ENCODE measurements at regions not wholly inside any gene's neighbourhood (a gene's known extent, or its start where the extent isn't known, plus 50 kb on each side); places are given as distances from the start of the nearest gene placed in this dataset.

DNA sequence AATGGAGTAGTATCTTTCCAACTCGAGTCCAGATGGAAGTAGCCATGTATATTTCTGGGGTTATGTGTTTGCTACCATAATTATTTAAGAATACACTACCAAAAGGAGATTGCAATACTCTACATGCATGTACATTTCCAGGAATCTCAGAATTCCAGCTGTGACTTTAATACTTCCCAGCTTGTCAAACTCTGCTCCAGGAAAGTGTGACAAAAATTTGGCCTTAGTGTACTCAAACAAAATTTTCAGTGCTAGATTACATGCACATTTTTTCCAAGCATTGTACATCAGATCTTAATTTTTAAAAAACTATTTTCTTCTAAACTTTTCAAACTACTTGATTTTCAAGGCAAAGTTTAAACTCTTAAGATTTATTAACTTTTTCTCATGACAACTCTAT lies 1791.6 kb downstream of the SUCLG1 start:
- ChIA-PET POLR2A (no interaction called here), CTCF (no interaction called here)
- ATAC-seq: no peak
- Mint-ChIP-seq H3K36me3 (ENCODE audit: low read depth) (no peaks in the 10 kb centered on the region), H3K27me3 (no peaks in the 10 kb centered on the region), H3K4me1 (ENCODE audit: low read depth) (no peaks in the 10 kb centered on the region), H3K9me3 (peaks cover 5% of the 10 kb centered on the region), H3K27ac (no peak overlapping the region), H3K4me3 (no peak overlapping the region)
- TF ChIP-seq, protein P1, sequence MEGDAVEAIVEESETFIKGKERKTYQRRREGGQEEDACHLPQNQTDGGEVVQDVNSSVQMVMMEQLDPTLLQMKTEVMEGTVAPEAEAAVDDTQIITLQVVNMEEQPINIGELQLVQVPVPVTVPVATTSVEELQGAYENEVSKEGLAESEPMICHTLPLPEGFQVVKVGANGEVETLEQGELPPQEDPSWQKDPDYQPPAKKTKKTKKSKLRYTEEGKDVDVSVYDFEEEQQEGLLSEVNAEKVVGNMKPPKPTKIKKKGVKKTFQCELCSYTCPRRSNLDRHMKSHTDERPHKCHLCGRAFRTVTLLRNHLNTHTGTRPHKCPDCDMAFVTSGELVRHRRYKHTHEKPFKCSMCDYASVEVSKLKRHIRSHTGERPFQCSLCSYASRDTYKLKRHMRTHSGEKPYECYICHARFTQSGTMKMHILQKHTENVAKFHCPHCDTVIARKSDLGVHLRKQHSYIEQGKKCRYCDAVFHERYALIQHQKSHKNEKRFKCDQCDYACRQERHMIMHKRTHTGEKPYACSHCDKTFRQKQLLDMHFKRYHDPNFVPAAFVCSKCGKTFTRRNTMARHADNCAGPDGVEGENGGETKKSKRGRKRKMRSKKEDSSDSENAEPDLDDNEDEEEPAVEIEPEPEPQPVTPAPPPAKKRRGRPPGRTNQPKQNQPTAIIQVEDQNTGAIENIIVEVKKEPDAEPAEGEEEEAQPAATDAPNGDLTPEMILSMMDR (IDR thresholded peaks at IDR 0.05): no peak
- DNase-seq: no peak
- intact Hi-C loops (cut with micrococcal nuclease): no loop called here

DNA sequence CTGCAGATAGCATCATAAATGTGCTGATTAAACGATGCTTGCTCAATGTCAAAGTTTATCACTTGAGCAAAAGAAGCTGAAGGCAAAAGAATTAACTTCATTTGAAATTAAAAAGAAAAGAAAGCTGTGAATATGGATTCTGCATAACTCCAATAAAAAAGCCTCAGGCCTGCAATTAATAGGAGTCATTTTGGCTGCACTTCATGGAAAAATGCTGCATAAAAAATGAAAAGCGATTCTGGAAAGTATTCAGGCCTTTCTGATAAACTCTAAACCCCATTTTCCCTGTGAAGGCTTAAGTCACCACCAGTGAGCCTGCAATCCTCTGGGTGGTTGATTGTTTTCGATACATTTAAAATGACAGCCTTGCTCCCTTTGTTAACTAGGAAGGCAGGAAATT lies 1793.4 kb downstream of the SUCLG1 start:
- CTCF ChIA-PET: no interaction called here
- intact Hi-C loops (cut with micrococcal nuclease): no loop called here

DNA sequence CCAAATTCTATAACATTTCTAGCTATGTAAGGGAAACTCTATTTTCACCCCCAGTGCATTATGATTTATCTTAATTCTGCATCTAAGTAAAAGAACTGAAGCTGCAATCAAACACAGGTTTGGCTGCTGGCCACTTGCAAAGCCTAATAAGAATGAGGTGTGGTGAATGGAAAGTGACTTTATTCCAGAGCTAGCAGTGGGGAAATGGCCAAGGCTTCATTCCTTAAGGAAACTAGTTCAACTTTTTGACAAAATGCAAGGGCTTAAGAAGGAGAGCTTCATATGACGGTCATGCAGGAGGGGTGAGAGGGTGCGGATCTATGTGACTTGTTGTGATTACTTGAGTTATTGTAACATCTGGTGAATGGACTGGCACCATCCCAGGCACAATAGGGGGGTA lies 1802.0 kb downstream of the SUCLG1 start:
- H3K27ac Mint-ChIP-seq: no peak overlapping the region
- TF ChIP-seq, protein P1 (IDR thresholded peaks at IDR 0.05): no peak
- no peaks in the 10 kb centered on the region for H3K27me3 Mint-ChIP-seq
- H3K9me3 Mint-ChIP-seq: peaks cover 6% of the 10 kb centered on the region
- DNase-seq: no peak
- no peak overlapping the region for H3K4me3 Mint-ChIP-seq
- intact Hi-C loops (cut with micrococcal nuclease): no loop called here
- H3K36me3 Mint-ChIP-seq (ENCODE audit: low read depth): no peaks in the 10 kb centered on the region
- CTCF ChIA-PET: no interaction called here
- no peak for ATAC-seq
- H3K4me1 Mint-ChIP-seq (ENCODE audit: low read depth): no peaks in the 10 kb centered on the region
- POLR2A ChIA-PET: no interaction called here

More for the DNA sequence above, 1793.4 kb downstream of the SUCLG1 start:
- H3K27ac Mint-ChIP-seq: no peak overlapping the region
- DNase-seq (no peak), ATAC-seq (no peak)
- H3K4me1 Mint-ChIP-seq (ENCODE audit: low read depth): no peaks in the 10 kb centered on the region
- no peak overlapping the region for H3K4me3 Mint-ChIP-seq
- TF ChIP-seq, protein P1 (IDR thresholded peaks at IDR 0.05): no peak
- POLR2A ChIA-PET: no interaction called here
- no peaks in the 10 kb centered on the region for H3K27me3 Mint-ChIP-seq
- no peaks in the 10 kb centered on the region for H3K36me3 Mint-ChIP-seq (ENCODE audit: low read depth)
- H3K9me3 Mint-ChIP-seq: peaks cover 5% of the 10 kb centered on the region

DNA sequence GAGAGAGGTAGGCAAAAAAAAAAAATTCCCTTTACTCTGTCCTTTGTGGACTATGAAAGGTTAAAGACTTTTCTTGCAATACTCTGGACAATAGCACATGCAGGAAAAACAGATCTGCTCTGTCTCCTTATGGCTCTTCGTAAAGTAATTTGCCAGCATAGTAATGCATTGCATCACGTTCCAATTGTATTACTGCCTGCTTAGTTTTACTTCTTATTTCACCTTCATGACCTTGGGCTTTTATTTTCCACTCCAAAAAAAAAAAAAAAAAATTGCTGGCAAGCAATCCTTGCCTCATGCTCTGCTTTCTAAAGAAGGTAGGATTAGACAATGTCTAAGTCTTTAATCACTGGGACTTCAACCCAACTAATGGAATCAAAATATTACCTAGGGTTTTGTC lies 1802.7 kb downstream of the SUCLG1 start:
- DNase-seq: no peak
- H3K4me1 Mint-ChIP-seq (ENCODE audit: low read depth): no peaks in the 10 kb centered on the region
- intact Hi-C loops (cut with micrococcal nuclease): no loop called here
- no peaks in the 10 kb centered on the region for H3K36me3 Mint-ChIP-seq (ENCODE audit: low read depth)
- H3K27ac Mint-ChIP-seq: no peak overlapping the region
- H3K9me3 Mint-ChIP-seq: peaks cover 6% of the 10 kb centered on the region
- H3K4me3 Mint-ChIP-seq: no peak overlapping the region
- TF ChIP-seq, protein P1 (IDR thresholded peaks at IDR 0.05): no peak
- ChIA-PET CTCF (no interaction called here), POLR2A (no interaction called here)
- ATAC-seq: no peak
- H3K27me3 Mint-ChIP-seq: no peaks in the 10 kb centered on the region

DNA sequence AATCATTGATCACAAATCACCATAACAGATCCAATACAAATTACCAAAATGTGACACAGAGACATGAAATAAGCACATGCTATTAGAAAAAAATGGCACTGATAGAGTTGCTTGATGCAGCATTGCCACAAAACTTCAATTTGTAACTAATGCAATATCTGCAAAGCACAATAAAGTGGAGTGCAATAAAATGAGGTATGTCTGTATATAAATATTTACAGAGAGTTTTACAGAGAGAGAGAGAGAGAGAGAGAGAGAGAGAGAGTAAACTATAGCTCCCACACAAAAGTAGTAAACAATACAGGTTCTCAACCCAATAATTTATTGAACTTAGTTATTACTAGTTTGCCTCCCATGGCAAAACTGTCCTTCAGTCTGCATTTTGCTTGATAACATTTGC lies 1807.0 kb downstream of the SUCLG1 start:
- Mint-ChIP-seq H3K27ac (no peak overlapping the region), H3K4me1 (ENCODE audit: low read depth) (no peaks in the 10 kb centered on the region), H3K36me3 (ENCODE audit: low read depth) (no peaks in the 10 kb centered on the region), H3K4me3 (no peak overlapping the region), H3K27me3 (no peaks in the 10 kb centered on the region), H3K9me3 (peaks cover 14% of the 10 kb centered on the region)
- TF ChIP-seq, protein P1 (IDR thresholded peaks at IDR 0.05): no peak
- DNase-seq: no peak
- POLR2A ChIA-PET: no interaction called here
- ATAC-seq: no peak
- CTCF ChIA-PET: no interaction called here
- intact Hi-C loops (cut with micrococcal nuclease): no loop called here

All from activated CD8-positive, alpha-beta T cell treated with anti-CD3 and anti-CD28 coated beads for 36 hours (primary cell).